PC-9 (cell line): ENCODE measurements at regions not wholly inside any gene's neighbourhood (a gene's known extent, or its start where the extent isn't known, plus 50 kb on each side); places are given as distances from the start of the nearest gene placed in this dataset.
"Not testable (repeated sequence)": the region's sequence is repeated elsewhere in the genome, so short reads cannot be mapped to it uniquely, and the experiment has no call there.

Experiments used
- BruUV-seq: library from RNA; stranded (reverse); fragments of 400-500 nt; replicated peaks from 2 replicates; lab custom pipeline; 2021; lab: Mats Ljungman, UMichigan
- CTCF ChIA-PET: fragments of 300-600 bp; sonication (Branson Sonifier 250); formaldehyde crosslinking; loops from one replicate; lab custom pipeline; 2022; ENCODE audit warnings: antibody characterized with exemption; lab: Charles Lee
- POLR2A ChIA-PET: fragments of 300-600 bp; sonication (Branson Sonifier 250); formaldehyde crosslinking; loops from one replicate; lab custom pipeline; 2022; ENCODE audit warnings: antibody characterized with exemption; ENCODE audit not compliant: unreplicated experiment; lab: Charles Lee
- DNase-seq, 2 experiments: peaks; one replicate each; pipeline versions ENCODE4 v3.0.0 to v3.0.0-alpha.2; 2015 to 2022; ENCODE audit warnings: mixed read lengths in 1 of 2
- H2AFZ ChIP-seq: fragments of 200-600 bp; sonication (generic); 2 replicates; pipeline ENCODE4 v1.8.1; 2017; ENCODE audit warnings: antibody characterized with exemption
- H3F3A ChIP-seq: fragments of 200-600 bp; sonication (generic); 2 replicates; pipeline ENCODE4 v1.8.1; 2017; ENCODE audit warnings: antibody characterized with exemption, mild to moderate bottlenecking, low read depth; ENCODE audit not compliant: insufficient read depth
- H3K27ac ChIP-seq: fragments of 200-600 bp; sonication (generic); 2 replicates; pipeline ENCODE4 v1.6.1; 2016; ENCODE audit warnings: mixed run types
- H3K27me3 ChIP-seq: fragments of 200-600 bp; sonication (generic); 2 replicates; pipeline ENCODE4 v1.6.1; 2016; ENCODE audit warnings: low read depth, mixed run types; ENCODE audit not compliant: insufficient read depth
- H3K36me3 ChIP-seq: fragments of 200-600 bp; sonication (generic); 2 replicates; pipeline ENCODE4 v1.6.1; 2016; ENCODE audit warnings: low read depth, mixed run types
- H3K4me1 ChIP-seq: fragments of 200-600 bp; sonication (generic); replicated peaks from 2 replicates; pipeline ENCODE4 v1.6.1; 2016; ENCODE audit warnings: mixed run types; ENCODE audit not compliant: insufficient read depth
- H3K4me2 ChIP-seq: fragments of 200-600 bp; sonication (generic); 2 replicates; pipeline ENCODE4 v1.6.1; 2017; ENCODE audit warnings: mixed run types
- H3K4me3 ChIP-seq: fragments of 200-600 bp; sonication (generic); 2 replicates; pipeline ENCODE4 v1.6.1; 2016; ENCODE audit warnings: mixed run types
- H3K79me2 ChIP-seq: fragments of 200-600 bp; sonication (generic); 2 replicates; pipeline ENCODE4 v1.6.1; 2017; ENCODE audit warnings: low read depth, mixed run types
- H3K9me2 ChIP-seq: fragments of 200-600 bp; sonication (generic); 2 replicates; pipeline ENCODE4 v1.8.1; 2017; ENCODE audit warnings: mild to moderate bottlenecking; ENCODE audit not compliant: insufficient read depth
- H3K9me3 ChIP-seq: fragments of 200-600 bp; sonication (generic); 2 replicates; pipeline ENCODE4 v1.8.1; 2016; ENCODE audit warnings: low read depth; ENCODE audit not compliant: insufficient read depth
- H4K20me1 ChIP-seq: fragments of 200-600 bp; sonication (generic); 2 replicates; pipeline ENCODE4 v1.8.1; 2017; ENCODE audit not compliant: insufficient read depth
- EZH2 ChIP-seq: fragments of 200-600 bp; sonication (generic); IDR thresholded peaks from 2 replicates; pipeline ENCODE4 v1.8.0; 2017; ENCODE audit warnings: antibody characterized with exemption, low read depth
- intact Hi-C: fragments of 100-400 bp; cut with micrococcal nuclease; formaldehyde crosslinking; loops from one replicate; pipeline ENCODE4 v1.10.0; 2022; ENCODE audit not compliant: unreplicated experiment
- TF ChIP-seq, protein P1 (sequence below): fragments of 200-600 bp; sonication (generic); conservative IDR thresholded peaks from 2 replicates; pipeline ENCODE4 v1.6.1; 2017; ENCODE audit warnings: mixed run types, antibody characterized with exemption, mild to moderate bottlenecking, moderate library complexity

GRCh38 chr10:65046831-65047230 lies 1525.6 kb downstream of the REEP3 start:
- no peaks in the 10 kb centered on the region for H4K20me1 ChIP-seq
- H3K36me3 ChIP-seq, result no peaks in the 10 kb centered on the region
- H3K27me3 ChIP-seq, result no peaks in the 10 kb centered on the region
- H3K9me2 ChIP-seq, result no peaks in the 10 kb centered on the region; the same call in 1 of the 2 replicates
- H3K4me1 ChIP-seq, result no peaks in the 10 kb centered on the region
- CTCF ChIA-PET, result no interaction called here
- no peaks in the 10 kb centered on the region for H3K79me2 ChIP-seq
- H3F3A ChIP-seq, result no peaks in the 10 kb centered on the region
- TF ChIP-seq, protein P1, sequence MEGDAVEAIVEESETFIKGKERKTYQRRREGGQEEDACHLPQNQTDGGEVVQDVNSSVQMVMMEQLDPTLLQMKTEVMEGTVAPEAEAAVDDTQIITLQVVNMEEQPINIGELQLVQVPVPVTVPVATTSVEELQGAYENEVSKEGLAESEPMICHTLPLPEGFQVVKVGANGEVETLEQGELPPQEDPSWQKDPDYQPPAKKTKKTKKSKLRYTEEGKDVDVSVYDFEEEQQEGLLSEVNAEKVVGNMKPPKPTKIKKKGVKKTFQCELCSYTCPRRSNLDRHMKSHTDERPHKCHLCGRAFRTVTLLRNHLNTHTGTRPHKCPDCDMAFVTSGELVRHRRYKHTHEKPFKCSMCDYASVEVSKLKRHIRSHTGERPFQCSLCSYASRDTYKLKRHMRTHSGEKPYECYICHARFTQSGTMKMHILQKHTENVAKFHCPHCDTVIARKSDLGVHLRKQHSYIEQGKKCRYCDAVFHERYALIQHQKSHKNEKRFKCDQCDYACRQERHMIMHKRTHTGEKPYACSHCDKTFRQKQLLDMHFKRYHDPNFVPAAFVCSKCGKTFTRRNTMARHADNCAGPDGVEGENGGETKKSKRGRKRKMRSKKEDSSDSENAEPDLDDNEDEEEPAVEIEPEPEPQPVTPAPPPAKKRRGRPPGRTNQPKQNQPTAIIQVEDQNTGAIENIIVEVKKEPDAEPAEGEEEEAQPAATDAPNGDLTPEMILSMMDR, result no peak
- no peak for TF ChIP-seq EZH2
- no peak overlapping the region for H3K4me2 ChIP-seq
- no peak overlapping the region for H3K4me3 ChIP-seq
- POLR2A ChIA-PET, result no interaction called here
- BruUV-seq, result no TSS peak
- no peak overlapping the region for H3K27ac ChIP-seq
- no peak for DNase-seq
- H2AFZ ChIP-seq, result no peak overlapping the region
- no peaks in the 10 kb centered on the region for H3K9me3 ChIP-seq
- intact Hi-C loops, result no loop called here

- CTCF ChIA-PET, intact Hi-C loops, DNase-seq, H3K4me1 ChIP-seq, H3K9me2 ChIP-seq, H3K79me2 ChIP-seq, H3K27me3 ChIP-seq, H3K27ac ChIP-seq, H3K4me2 ChIP-seq, BruUV-seq, H3K36me3 ChIP-seq, H3F3A ChIP-seq, H3K9me3 ChIP-seq, H4K20me1 ChIP-seq, POLR2A ChIA-PET, H3K4me3 ChIP-seq, H2AFZ ChIP-seq: not testable (repeated sequence)
Observed at GRCh38 chr10:65052111-65052510, 1530.9 kb downstream of the REEP3 start.

DNA sequence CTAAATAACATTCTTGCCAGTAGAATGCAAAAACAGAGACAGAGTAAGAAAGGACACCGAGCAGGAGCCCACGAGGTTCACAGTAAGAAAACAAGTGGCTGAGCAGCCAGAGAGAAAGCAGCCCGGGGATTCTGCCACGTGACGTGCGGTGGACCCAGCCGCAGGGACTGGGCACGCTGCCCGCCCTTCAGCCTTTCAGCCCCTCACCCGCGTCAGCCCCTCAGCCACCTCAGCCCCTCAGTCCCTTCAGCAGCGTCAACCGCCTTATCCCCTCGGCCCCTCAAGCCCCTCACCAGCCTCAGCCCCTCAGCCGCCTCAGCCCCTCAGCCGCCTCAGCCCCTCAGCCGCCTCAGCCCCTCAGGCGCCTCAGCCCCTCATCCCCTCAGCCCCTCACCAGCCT lies 1532.2 kb downstream of the REEP3 start:
- H3K4me1 ChIP-seq, H3K79me2 ChIP-seq, H4K20me1 ChIP-seq, H3K36me3 ChIP-seq, intact Hi-C loops, POLR2A ChIA-PET, H3K4me3 ChIP-seq, CTCF ChIA-PET, H3K27me3 ChIP-seq, H3F3A ChIP-seq, BruUV-seq, H2AFZ ChIP-seq, H3K9me3 ChIP-seq, H3K27ac ChIP-seq, H3K4me2 ChIP-seq, DNase-seq, H3K9me2 ChIP-seq: not testable (repeated sequence)

DNA sequence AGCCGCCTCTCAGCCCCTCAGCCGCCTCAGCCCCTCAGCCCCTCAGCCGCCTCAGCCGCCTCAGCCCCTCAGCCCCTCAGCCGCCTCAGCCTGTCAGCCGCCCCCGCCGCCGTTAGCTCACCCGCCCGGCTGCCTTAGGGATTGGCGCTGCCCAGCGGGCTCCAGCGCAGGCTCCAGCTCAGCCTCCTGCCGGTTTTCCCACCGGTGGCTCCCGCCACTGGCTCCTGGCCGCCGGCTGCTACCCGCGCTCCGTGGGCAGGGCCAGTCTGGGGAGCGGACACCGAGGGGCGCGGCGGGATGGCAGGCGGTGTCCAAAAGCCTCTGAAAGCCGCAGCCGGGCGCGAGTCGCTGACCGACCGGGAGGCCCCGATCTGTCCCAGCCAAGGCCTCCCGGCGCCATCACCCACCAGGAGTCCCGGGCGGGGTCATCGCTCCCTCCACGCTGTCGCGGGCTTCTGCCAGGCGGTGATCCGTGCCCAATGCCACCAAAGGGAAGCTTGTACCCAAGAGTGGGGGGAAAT lies 1532.7 kb downstream of the REEP3 start:
- CTCF ChIA-PET, intact Hi-C loops, H2AFZ ChIP-seq, H3K4me2 ChIP-seq, H3K79me2 ChIP-seq, H3K36me3 ChIP-seq, H4K20me1 ChIP-seq, H3K27ac ChIP-seq, H3K9me3 ChIP-seq, H3K4me1 ChIP-seq, H3K27me3 ChIP-seq, POLR2A ChIA-PET, BruUV-seq, DNase-seq, H3K4me3 ChIP-seq, H3K9me2 ChIP-seq, H3F3A ChIP-seq: not testable (repeated sequence)

- DNase-seq, H3K4me2 ChIP-seq, POLR2A ChIA-PET, H3K36me3 ChIP-seq, H4K20me1 ChIP-seq, H3F3A ChIP-seq, H3K79me2 ChIP-seq, H3K9me3 ChIP-seq, H3K4me1 ChIP-seq, H3K9me2 ChIP-seq, BruUV-seq, intact Hi-C loops, H3K27ac ChIP-seq, H3K4me3 ChIP-seq, CTCF ChIA-PET, H3K27me3 ChIP-seq, H2AFZ ChIP-seq: not testable (repeated sequence)
Observed at GRCh38 chr10:65054701-65055100, 1533.5 kb downstream of the REEP3 start.
